ENCODE measurements at regions not wholly inside any gene's neighbourhood (a gene's known extent, or its start where the extent isn't known, plus 50 kb on each side); places are given as distances from the start of the nearest gene placed in this dataset.

DNA sequence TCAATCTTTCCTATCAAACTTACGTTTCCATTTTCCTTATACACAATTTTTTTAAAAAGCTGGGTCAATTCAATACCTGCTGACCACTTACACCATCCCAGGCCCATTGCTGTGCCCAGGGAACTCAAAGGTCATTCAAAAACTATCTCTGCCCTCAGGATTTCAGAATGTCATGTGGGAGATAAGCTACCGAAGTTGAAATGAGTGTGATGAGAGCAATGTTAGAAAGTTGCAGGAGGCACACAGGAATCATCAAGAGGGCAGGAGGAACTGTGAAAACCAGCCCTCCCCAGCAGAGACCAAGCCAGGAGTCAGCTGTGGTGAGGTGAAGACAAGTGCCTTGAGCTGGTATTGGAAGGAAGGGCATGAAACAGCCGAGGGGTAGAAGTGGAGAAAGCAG lies 195.9 kb downstream of the HS3ST3A1 start:
- TF ChIP-seq, protein P1, sequence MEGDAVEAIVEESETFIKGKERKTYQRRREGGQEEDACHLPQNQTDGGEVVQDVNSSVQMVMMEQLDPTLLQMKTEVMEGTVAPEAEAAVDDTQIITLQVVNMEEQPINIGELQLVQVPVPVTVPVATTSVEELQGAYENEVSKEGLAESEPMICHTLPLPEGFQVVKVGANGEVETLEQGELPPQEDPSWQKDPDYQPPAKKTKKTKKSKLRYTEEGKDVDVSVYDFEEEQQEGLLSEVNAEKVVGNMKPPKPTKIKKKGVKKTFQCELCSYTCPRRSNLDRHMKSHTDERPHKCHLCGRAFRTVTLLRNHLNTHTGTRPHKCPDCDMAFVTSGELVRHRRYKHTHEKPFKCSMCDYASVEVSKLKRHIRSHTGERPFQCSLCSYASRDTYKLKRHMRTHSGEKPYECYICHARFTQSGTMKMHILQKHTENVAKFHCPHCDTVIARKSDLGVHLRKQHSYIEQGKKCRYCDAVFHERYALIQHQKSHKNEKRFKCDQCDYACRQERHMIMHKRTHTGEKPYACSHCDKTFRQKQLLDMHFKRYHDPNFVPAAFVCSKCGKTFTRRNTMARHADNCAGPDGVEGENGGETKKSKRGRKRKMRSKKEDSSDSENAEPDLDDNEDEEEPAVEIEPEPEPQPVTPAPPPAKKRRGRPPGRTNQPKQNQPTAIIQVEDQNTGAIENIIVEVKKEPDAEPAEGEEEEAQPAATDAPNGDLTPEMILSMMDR (IDR thresholded peaks at IDR 0.05): no peak
- no peak for TF ChIP-seq POLR2AphosphoS5 (IDR thresholded peaks at IDR 0.05)

Measured in prostate gland (tissue), 2 donors.